GM12892 (cell line): ENCODE measurements at regions not wholly inside any gene's neighbourhood (a gene's known extent, or its start where the extent isn't known, plus 50 kb on each side); places are given as distances from the start of the nearest gene placed in this dataset.

Source experiments
- DNase-seq: peaks from one replicate; pipeline ENCODE4 v3.0.0; 2011; ENCODE audit not compliant: insufficient read length
- FAIRE-seq: peaks from 2 replicates; lab custom pipeline; 2011; peaks lifted over from hg19 to GRCh38; lab: Jason Lieb, UNC
- POLR2A ChIP-seq: IDR thresholded peaks from 2 replicates; pipeline ENCODE4 v1.6.1; 2011; ENCODE audit warnings: low read depth, low read length, control low read depth
- POLR2AphosphoS5 ChIP-seq: IDR thresholded peaks from 2 replicates; pipeline ENCODE4 v1.6.1; 2011; ENCODE audit warnings: low read depth, low read length, control low read depth
- TAF1 ChIP-seq: IDR thresholded peaks from 2 replicates; pipeline ENCODE4 v1.6.1; 2011; ENCODE audit warnings: low read depth, mild to moderate bottlenecking, control low read depth, low read length, borderline replicate concordance

- no peak for FAIRE-seq
- TF ChIP-seq POLR2A (no peak), TAF1 (no peak), POLR2AphosphoS5 (no peak)
- no peak for DNase-seq
Observed at GRCh38 chr2:128818704-128819491, 500.2 kb upstream of the HS6ST1 start.

DNA sequence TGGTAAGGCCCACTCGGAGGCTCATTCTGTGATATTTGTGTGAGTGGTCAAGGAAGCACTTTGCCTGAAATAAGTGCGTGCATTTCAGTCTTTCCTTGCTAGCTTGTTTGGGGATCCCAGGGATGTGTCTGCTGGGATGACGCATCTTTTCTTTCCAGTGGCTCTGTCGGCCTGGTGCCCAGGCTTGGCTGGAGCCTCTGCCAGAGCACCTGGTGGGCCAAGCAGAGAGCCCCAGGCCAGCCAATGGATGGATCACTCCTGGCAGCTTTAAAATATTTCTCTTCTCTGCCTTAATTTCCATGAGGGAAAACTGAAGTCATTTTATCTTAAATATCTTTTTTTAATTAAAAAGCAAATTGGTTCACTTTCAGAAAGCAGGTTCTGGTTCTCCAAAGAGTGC is 501.8 kb upstream of the HS6ST1 start:
- no peak for TF ChIP-seq POLR2AphosphoS5
- DNase-seq (no peak), FAIRE-seq (no peak)

DNA sequence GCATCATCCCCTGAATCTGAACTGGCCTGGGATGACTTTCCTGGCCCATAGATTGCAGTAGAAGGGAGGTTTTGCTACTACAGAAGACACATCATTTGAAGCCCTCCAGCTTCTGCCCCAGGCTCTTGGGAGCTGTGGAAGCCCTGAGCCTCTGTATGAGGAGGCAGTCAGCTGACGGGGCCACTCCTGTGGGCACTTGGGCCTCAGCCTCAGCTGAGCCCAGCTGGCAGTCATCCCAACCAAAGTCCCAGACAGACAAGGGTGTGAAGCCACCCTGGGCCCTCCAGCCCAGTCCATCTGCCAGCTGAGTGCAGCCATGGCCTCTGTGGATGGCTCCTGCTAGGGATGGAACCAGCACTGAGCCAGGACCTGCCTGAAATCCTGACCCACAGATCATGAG is 502.3 kb upstream of the HS6ST1 start:
- DNase-seq (no peak), FAIRE-seq (no peak)
- TF ChIP-seq POLR2A (no peak), POLR2AphosphoS5 (no peak), TAF1 (no peak)

DNA sequence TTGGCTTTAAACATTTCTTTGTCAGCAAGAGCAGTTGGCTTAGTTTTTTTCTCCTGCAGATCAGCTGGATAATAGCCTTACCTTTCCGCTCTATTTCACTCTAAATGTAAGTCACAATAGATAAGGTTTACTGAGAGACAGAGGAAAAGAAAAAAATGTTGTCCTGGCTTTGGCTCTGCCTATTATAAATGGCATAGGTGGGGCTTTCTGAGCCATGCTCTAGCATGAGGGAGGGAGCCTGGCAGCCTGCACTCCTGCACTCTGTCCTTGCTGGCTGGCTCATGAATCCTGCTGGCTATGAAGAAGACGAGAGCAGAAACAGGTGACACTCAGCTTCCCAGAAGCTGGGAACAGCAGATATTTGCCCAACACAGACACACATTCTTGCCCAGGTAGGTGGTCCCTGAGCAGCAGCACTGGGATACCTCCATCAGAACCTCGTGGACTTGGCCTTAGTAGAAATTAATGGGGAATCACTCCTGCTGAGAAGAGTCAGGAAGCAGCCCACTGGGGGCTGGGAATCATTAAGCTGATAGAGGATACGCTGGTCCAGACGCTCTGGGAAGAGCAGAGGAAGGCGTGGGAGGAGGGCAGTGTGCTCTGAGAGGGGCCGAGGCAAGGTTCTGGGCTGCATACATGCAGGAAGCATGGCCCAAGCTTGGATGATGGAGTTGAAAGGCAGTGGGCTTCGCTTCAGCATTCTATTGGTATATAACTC is 514.4 kb upstream of the HS6ST1 start:
- no peak for FAIRE-seq

GRCh38 chr2:128833664-128834027 is 515.0 kb upstream of the HS6ST1 start:
- no peak for FAIRE-seq
- DNase-seq: no peak
- TF ChIP-seq POLR2A: no peak
- no peak for TF ChIP-seq POLR2AphosphoS5
- no peak for TF ChIP-seq TAF1

More for the DNA sequence above, 514.4 kb upstream of the HS6ST1 start:
- no peak for DNase-seq
- TF ChIP-seq TAF1 (no peak), POLR2A (no peak), POLR2AphosphoS5 (no peak)

- TF ChIP-seq POLR2A: no peak
- TF ChIP-seq POLR2AphosphoS5: no peak
- TF ChIP-seq TAF1: no peak
- FAIRE-seq (no peak), DNase-seq (no peak)
Observed at GRCh38 chr2:128834207-128834879, 515.7 kb upstream of the HS6ST1 start.

GRCh38 chr2:128834880-128835252 is 516.2 kb upstream of the HS6ST1 start:
- TF ChIP-seq TAF1 (no peak), POLR2AphosphoS5 (no peak), POLR2A (no peak)
- FAIRE-seq: no peak
- no peak for DNase-seq

DNA sequence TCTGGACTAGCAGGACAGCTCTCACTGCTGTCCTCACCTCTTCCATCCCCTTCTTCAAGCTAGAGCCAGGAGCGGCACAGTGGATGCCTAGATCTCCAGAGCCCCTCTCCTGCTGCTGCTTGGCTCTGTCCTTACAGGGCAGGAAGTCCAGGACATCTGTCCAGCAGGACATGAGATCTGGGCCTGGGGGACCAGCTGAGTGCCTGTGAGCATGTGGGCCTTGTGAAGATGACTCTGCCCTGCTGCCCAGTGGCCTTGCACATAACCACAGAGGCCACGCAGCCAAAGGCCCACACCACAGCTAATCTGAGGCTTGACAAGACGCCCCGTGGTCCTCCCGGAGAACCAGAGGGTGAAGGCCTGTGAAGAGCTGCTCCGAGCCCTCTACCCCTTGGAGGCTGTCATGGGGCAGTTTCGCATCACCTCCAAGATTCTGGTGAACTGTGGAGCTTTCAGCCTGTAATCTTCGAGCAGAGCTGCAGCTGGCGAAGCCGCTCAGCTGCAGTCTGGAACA is 516.7 kb upstream of the HS6ST1 start:
- TF ChIP-seq POLR2AphosphoS5 (no peak), TAF1 (no peak), POLR2A (no peak)
- DNase-seq (no peak), FAIRE-seq (no peak)

- FAIRE-seq (no peak), DNase-seq (no peak)
- TF ChIP-seq POLR2AphosphoS5 (no peak), POLR2A (no peak), TAF1 (no peak)
Observed at GRCh38 chr2:128835974-128836373, 517.3 kb upstream of the HS6ST1 start.

DNA sequence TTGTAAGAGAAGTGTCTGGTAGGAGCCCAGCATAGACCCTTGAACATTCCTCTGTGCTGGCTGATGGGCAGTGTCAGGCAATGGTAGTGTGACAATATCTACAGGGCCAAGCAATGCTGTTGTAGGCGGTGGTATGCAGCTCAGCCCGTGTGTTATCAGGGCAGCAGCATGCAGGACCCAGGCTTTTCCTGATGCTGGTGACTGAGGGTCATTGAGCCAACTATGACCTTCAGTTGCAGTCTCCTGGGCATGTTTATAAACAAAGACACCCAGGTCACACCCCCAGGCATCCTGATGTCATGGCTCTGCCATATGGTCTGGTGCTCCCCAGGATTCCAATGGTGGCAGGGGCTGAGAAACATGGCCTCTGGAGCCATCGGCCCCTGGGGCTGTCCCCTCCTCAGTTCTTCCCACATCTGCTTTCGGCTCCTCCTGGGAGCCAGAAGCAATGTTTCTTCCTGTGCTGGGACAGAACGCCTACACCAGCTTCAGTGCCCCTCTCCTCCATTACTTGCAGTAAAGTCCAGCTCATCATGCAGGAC is 518.0 kb upstream of the HS6ST1 start:
- TF ChIP-seq POLR2A (no peak), TAF1 (no peak), POLR2AphosphoS5 (no peak)
- DNase-seq (no peak), FAIRE-seq (no peak)

GRCh38 chr2:128838244-128838643 is 519.6 kb upstream of the HS6ST1 start:
- no peak for TF ChIP-seq TAF1
- TF ChIP-seq POLR2AphosphoS5: no peak
- TF ChIP-seq POLR2A: no peak
- FAIRE-seq (no peak), DNase-seq (no peak)
